Osteoblast (primary cell): ENCODE measurements at regions not wholly inside any gene's neighbourhood (a gene's known extent, or its start where the extent isn't known, plus 50 kb on each side); places are given as distances from the start of the nearest gene placed in this dataset.

Experiments used
- DNase-seq: peaks from one replicate; pipeline ENCODE4 v3.0.0; 2011; ENCODE audit warnings: low spot score, mixed read lengths; ENCODE audit not compliant: insufficient read length; ENCODE audit errors: missing footprints
- H2AFZ ChIP-seq: 2 replicates; pipeline ENCODE4 v1.6.0; 2011; ENCODE audit warnings: mild to moderate bottlenecking, low read length
- H3K27ac ChIP-seq: 2 replicates; pipeline ENCODE4 v1.5.1; 2011; ENCODE audit warnings: mild to moderate bottlenecking, low read depth, low read length, moderate library complexity
- H3K27me3 ChIP-seq: 2 replicates; pipeline ENCODE4 v1.6.0; 2012; ENCODE audit warnings: mild to moderate bottlenecking, control low read depth, inconsistent platforms, low read length, moderate library complexity; ENCODE audit not compliant: insufficient read depth
- H3K36me3 ChIP-seq: 2 replicates; pipeline ENCODE4 v1.5.1; 2011; ENCODE audit warnings: mild to moderate bottlenecking, low read length, control low read depth, moderate library complexity; ENCODE audit not compliant: insufficient read depth
- H3K4me1 ChIP-seq: 2 replicates; pipeline ENCODE4 v1.5.1; 2011; ENCODE audit warnings: mild to moderate bottlenecking, low read length, control low read depth, moderate library complexity; ENCODE audit not compliant: insufficient read depth
- H3K4me2 ChIP-seq: 2 replicates; pipeline ENCODE4 v1.6.0; 2011; ENCODE audit warnings: mild to moderate bottlenecking, low read length; ENCODE audit not compliant: insufficient read depth
- H3K4me3 ChIP-seq: fragments of 200-600 bp; sonication (generic); 3 replicates; pipeline ENCODE4 v1.5.1; 2012; ENCODE audit warnings: mild to moderate bottlenecking, low read length, inconsistent platforms; ENCODE audit not compliant: insufficient read depth
- H3K79me2 ChIP-seq: 2 replicates; pipeline ENCODE4 v1.6.0; 2012; ENCODE audit warnings: mild to moderate bottlenecking, low read length, control low read depth, inconsistent platforms; ENCODE audit not compliant: insufficient read depth
- H3K9me3 ChIP-seq: 2 replicates; pipeline ENCODE4 v1.5.1; 2011; ENCODE audit warnings: low read depth, low read length, control low read depth
- H4K20me1 ChIP-seq: 2 replicates; pipeline ENCODE4 v1.6.0; 2012; ENCODE audit warnings: mild to moderate bottlenecking, low read length, control low read depth; ENCODE audit not compliant: insufficient read depth
- CTCF ChIP-seq: IDR thresholded peaks from 2 replicates; pipeline ENCODE4 v1.5.1; 2011; ENCODE audit warnings: mild to moderate bottlenecking, low read depth, low read length, moderate library complexity; ENCODE audit errors: extremely low read depth

- TF ChIP-seq CTCF: no peak
Measured at GRCh38 chr6:164184410-164184809, 769.9 kb downstream of the QKI start.

DNA sequence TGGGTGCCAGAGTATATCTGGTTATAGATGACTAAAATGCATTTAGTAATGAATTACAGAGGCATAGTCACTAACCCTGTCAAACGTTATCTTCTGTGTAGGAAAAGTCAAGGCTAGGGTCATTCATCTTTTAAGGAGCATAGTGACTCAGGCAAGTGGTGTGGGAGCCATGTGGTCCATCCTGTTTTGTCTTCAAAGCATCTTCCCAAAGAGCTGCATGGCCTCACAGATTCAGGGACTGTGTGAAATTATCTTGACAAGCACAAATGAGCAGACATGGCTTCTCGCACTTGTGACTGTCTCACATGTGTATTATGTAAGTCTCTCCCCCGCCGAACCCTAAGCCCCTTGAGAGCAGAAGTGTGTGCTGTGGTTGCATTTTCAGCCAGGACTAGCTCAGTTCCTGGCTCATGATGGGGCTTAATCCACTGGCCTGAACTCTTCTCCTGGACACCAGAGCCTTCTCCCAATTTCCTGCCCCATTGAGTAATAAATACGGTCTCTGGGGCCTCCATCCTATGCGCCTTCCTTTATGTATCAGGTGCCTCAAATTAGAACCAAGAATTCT lies 769.1 kb downstream of the QKI start:
- Histone ChIP-seq H3K9me3 (no peaks in the 10 kb centered on the region), H3K4me1 (no peaks in the 10 kb centered on the region), H4K20me1 (no peaks in the 10 kb centered on the region), H3K36me3 (no peaks in the 10 kb centered on the region), H2AFZ (no peak overlapping the region), H3K4me2 (no peak overlapping the region), H3K27ac (no peak overlapping the region), H3K79me2 (no peaks in the 10 kb centered on the region), H3K4me3 (no peak overlapping the region), H3K27me3 (no peaks in the 10 kb centered on the region)
- TF ChIP-seq CTCF: no peak
- DNase-seq: peak; percentile 71

More at GRCh38 chr6:164184410-164184809, 769.9 kb downstream of the QKI start:
- no peak for DNase-seq
- no peaks in the 10 kb centered on the region for H3K4me1 ChIP-seq
- no peak overlapping the region for H3K4me2 ChIP-seq
- no peaks in the 10 kb centered on the region for H3K36me3 ChIP-seq
- no peaks in the 10 kb centered on the region for H3K9me3 ChIP-seq
- H2AFZ ChIP-seq: no peak overlapping the region
- no peak overlapping the region for H3K4me3 ChIP-seq
- no peaks in the 10 kb centered on the region for H4K20me1 ChIP-seq
- H3K79me2 ChIP-seq: no peaks in the 10 kb centered on the region
- H3K27me3 ChIP-seq: no peaks in the 10 kb centered on the region
- no peak overlapping the region for H3K27ac ChIP-seq

- Histone ChIP-seq H3K27me3 (no peaks in the 10 kb centered on the region), H3K79me2 (no peaks in the 10 kb centered on the region), H3K27ac (no peak overlapping the region), H3K4me2 (no peak overlapping the region), H3K36me3 (no peaks in the 10 kb centered on the region), H3K4me1 (no peaks in the 10 kb centered on the region), H3K9me3 (no peaks in the 10 kb centered on the region), H2AFZ (no peak overlapping the region), H4K20me1 (no peaks in the 10 kb centered on the region), H3K4me3 (no peak overlapping the region)
- no peak for DNase-seq
- no peak for TF ChIP-seq CTCF
Measured at GRCh38 chr6:164178679-164179332, 764.3 kb downstream of the QKI start.

- H3K27me3 ChIP-seq: no peaks in the 10 kb centered on the region
- no peak overlapping the region for H3K4me3 ChIP-seq
- no peak overlapping the region for H3K4me2 ChIP-seq
- H3K36me3 ChIP-seq: no peaks in the 10 kb centered on the region
- H3K79me2 ChIP-seq: no peaks in the 10 kb centered on the region
- no peak overlapping the region for H3K27ac ChIP-seq
- H2AFZ ChIP-seq: no peak overlapping the region
- no peak for DNase-seq
- H4K20me1 ChIP-seq: no peaks in the 10 kb centered on the region
- TF ChIP-seq CTCF: no peak
- H3K9me3 ChIP-seq: peaks cover 3% of the 10 kb centered on the region
- no peaks in the 10 kb centered on the region for H3K4me1 ChIP-seq
Measured at GRCh38 chr6:164169355-164169754, 754.8 kb downstream of the QKI start.
